HUES6 (cell line): ENCODE measurements at regions not wholly inside any gene's neighbourhood (a gene's known extent, or its start where the extent isn't known, plus 50 kb on each side); places are given as distances from the start of the nearest gene placed in this dataset.

Experiments
- H3K27ac ChIP-seq: 2 replicates; pipeline ENCODE4 v1.7.0; 2013; ENCODE audit warnings: low read depth, mild to moderate bottlenecking, low read length, inconsistent platforms
- H3K27me3 ChIP-seq: 2 replicates; pipeline ENCODE4 v1.6.1; 2013; ENCODE audit warnings: low read length; ENCODE audit not compliant: control insufficient read depth, insufficient read depth
- H3K36me3 ChIP-seq: 2 replicates; pipeline ENCODE4 v1.6.1; 2013; ENCODE audit warnings: low read length; ENCODE audit not compliant: control insufficient read depth, insufficient read depth
- H3K4me1 ChIP-seq: 2 replicates; pipeline ENCODE4 v1.6.1; 2013; ENCODE audit warnings: low read length; ENCODE audit not compliant: control insufficient read depth, insufficient read depth
- H3K4me3 ChIP-seq: 2 replicates; pipeline ENCODE4 v1.5.1; 2013; ENCODE audit warnings: low read depth, low read length
- H3K9ac ChIP-seq: one replicate; pipeline ENCODE4 v1.6.1; 2013; ENCODE audit warnings: mild to moderate bottlenecking, low read length
- H3K9me3 ChIP-seq: 2 replicates; pipeline ENCODE4 v1.6.1; 2013; ENCODE audit warnings: low read depth, low read length; ENCODE audit not compliant: control insufficient read depth, insufficient read depth

- H3K27ac ChIP-seq = no peak overlapping the region
- H3K36me3 ChIP-seq = no peaks in the 10 kb centered on the region
- no peak overlapping the region for H3K4me3 ChIP-seq
- H3K9ac ChIP-seq = no peak overlapping the region
- H3K9me3 ChIP-seq = no peaks in the 10 kb centered on the region
- no peaks in the 10 kb centered on the region for H3K4me1 ChIP-seq
- H3K27me3 ChIP-seq = no peaks in the 10 kb centered on the region
Observed at GRCh38 chr5:8953911-8954438, 591.9 kb downstream of the SEMA5A start.

GRCh38 chr5:8954801-8955200 lies 591.1 kb downstream of the SEMA5A start:
- Histone ChIP-seq H3K9me3 (no peaks in the 10 kb centered on the region), H3K27ac (no peak overlapping the region), H3K9ac (no peak overlapping the region), H3K27me3 (no peaks in the 10 kb centered on the region), H3K4me3 (no peak overlapping the region), H3K4me1 (no peaks in the 10 kb centered on the region), H3K36me3 (no peaks in the 10 kb centered on the region)

GRCh38 chr5:8956659-8957058 lies 589.2 kb downstream of the SEMA5A start:
- Histone ChIP-seq H3K27me3 (no peaks in the 10 kb centered on the region), H3K4me3 (no peak overlapping the region), H3K27ac (no peak overlapping the region), H3K9ac (no peak overlapping the region), H3K36me3 (no peaks in the 10 kb centered on the region), H3K9me3 (no peaks in the 10 kb centered on the region), H3K4me1 (no peaks in the 10 kb centered on the region)

GRCh38 chr5:8958602-8959001 lies 587.3 kb downstream of the SEMA5A start:
- H3K27me3 ChIP-seq = no peaks in the 10 kb centered on the region
- H3K9ac ChIP-seq = no peak overlapping the region
- no peak overlapping the region for H3K27ac ChIP-seq
- no peaks in the 10 kb centered on the region for H3K4me1 ChIP-seq
- H3K4me3 ChIP-seq = no peak overlapping the region
- no peaks in the 10 kb centered on the region for H3K36me3 ChIP-seq
- H3K9me3 ChIP-seq = no peaks in the 10 kb centered on the region

GRCh38 chr5:8961219-8961618 lies 584.7 kb downstream of the SEMA5A start:
- no peaks in the 10 kb centered on the region for H3K9me3 ChIP-seq
- H3K27me3 ChIP-seq = no peaks in the 10 kb centered on the region
- no peak overlapping the region for H3K9ac ChIP-seq
- no peaks in the 10 kb centered on the region for H3K36me3 ChIP-seq
- no peak overlapping the region for H3K4me3 ChIP-seq
- H3K27ac ChIP-seq = no peak overlapping the region
- H3K4me1 ChIP-seq = no peaks in the 10 kb centered on the region

GRCh38 chr5:8961956-8962355 lies 583.9 kb downstream of the SEMA5A start:
- Histone ChIP-seq H3K9ac (no peak overlapping the region), H3K9me3 (no peaks in the 10 kb centered on the region), H3K36me3 (no peaks in the 10 kb centered on the region), H3K4me3 (no peak overlapping the region), H3K27ac (no peak overlapping the region), H3K27me3 (no peaks in the 10 kb centered on the region), H3K4me1 (no peaks in the 10 kb centered on the region)

GRCh38 chr5:8981016-8981415 lies 564.9 kb downstream of the SEMA5A start:
- Histone ChIP-seq H3K36me3 (no peaks in the 10 kb centered on the region), H3K4me1 (no peaks in the 10 kb centered on the region), H3K4me3 (no peak overlapping the region), H3K27ac (no peak overlapping the region), H3K9me3 (no peaks in the 10 kb centered on the region), H3K9ac (no peak overlapping the region), H3K27me3 (no peaks in the 10 kb centered on the region)

GRCh38 chr5:8981496-8981895 lies 564.4 kb downstream of the SEMA5A start:
- Histone ChIP-seq H3K27me3 (no peaks in the 10 kb centered on the region), H3K9ac (no peak overlapping the region), H3K4me1 (no peaks in the 10 kb centered on the region), H3K4me3 (no peak overlapping the region), H3K27ac (no peak overlapping the region), H3K36me3 (no peaks in the 10 kb centered on the region), H3K9me3 (no peaks in the 10 kb centered on the region)

- Histone ChIP-seq H3K36me3 (no peaks in the 10 kb centered on the region), H3K9ac (no peak overlapping the region), H3K9me3 (no peaks in the 10 kb centered on the region), H3K4me1 (no peaks in the 10 kb centered on the region), H3K27me3 (no peaks in the 10 kb centered on the region), H3K27ac (no peak overlapping the region), H3K4me3 (no peak overlapping the region)
Observed at GRCh38 chr5:8984386-8984785, 561.5 kb downstream of the SEMA5A start.
